ENCODE measurements at regions not wholly inside any gene's neighbourhood (a gene's known extent, or its start where the extent isn't known, plus 50 kb on each side); places are given as distances from the start of the nearest gene placed in this dataset.
A peak's percentile ranks its signal among the peaks of the same experiment; 100 is the strongest.

DNA sequence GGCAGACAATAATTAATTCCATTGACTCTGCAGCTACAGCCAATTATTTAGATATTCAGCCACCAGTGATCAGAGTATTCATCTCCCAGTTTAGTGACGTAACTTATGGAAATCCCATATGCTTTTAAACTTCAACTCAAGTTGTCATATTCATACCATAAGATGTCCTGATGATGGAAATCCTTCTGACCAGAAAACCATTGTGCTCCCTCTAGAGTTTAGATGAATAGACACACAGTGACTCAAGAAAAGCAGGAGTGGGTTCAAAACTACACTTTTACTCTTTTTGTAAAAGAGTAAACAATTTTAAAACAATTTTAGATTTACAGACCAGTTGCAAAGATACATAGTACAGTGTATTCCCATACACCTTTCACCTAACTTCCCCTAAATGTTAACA is 463.7 kb downstream of the KCNT2 start:
- Histone ChIP-seq H3K9me3 (no peaks in the 10 kb centered on the region), H3K4me1 (no peaks in the 10 kb centered on the region), H3K4me3 (ENCODE audit: low read depth, low read length) (no peak overlapping the region), H3K36me3 (ENCODE audit: control insufficient read depth, insufficient read depth, low read length) (no peaks in the 10 kb centered on the region), H3K27me3 (replicated peaks; ENCODE audit: control insufficient read depth, insufficient read depth, low read length) (no peaks in the 10 kb centered on the region)
- CTCF ChIA-PET: no interaction called here
- TF ChIP-seq, protein P1, sequence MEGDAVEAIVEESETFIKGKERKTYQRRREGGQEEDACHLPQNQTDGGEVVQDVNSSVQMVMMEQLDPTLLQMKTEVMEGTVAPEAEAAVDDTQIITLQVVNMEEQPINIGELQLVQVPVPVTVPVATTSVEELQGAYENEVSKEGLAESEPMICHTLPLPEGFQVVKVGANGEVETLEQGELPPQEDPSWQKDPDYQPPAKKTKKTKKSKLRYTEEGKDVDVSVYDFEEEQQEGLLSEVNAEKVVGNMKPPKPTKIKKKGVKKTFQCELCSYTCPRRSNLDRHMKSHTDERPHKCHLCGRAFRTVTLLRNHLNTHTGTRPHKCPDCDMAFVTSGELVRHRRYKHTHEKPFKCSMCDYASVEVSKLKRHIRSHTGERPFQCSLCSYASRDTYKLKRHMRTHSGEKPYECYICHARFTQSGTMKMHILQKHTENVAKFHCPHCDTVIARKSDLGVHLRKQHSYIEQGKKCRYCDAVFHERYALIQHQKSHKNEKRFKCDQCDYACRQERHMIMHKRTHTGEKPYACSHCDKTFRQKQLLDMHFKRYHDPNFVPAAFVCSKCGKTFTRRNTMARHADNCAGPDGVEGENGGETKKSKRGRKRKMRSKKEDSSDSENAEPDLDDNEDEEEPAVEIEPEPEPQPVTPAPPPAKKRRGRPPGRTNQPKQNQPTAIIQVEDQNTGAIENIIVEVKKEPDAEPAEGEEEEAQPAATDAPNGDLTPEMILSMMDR (IDR thresholded peaks at IDR 0.05; ENCODE audit: insufficient read depth in 1 of 2, low read depth in 1 of 2, low read length in 1 of 2, severe bottlenecking in 1 of 2, unreplicated experiment in 1 of 2): no peak
- DNase-seq: no peak
- H3K36me3 Mint-ChIP-seq (ENCODE audit: insufficient read depth, unreplicated experiment): no peaks in the 10 kb centered on the region
- no peak overlapping the region for H3K4me3 Mint-ChIP-seq (ENCODE audit: unreplicated experiment)
- H3K27ac Mint-ChIP-seq (ENCODE audit: unreplicated experiment): no peak overlapping the region
- H3K4me1 Mint-ChIP-seq (ENCODE audit: low read depth, unreplicated experiment): no peaks in the 10 kb centered on the region
- BruUV-seq (replicated peaks): no TSS peak
- H3K9me3 Mint-ChIP-seq (ENCODE audit: unreplicated experiment): no peaks in the 10 kb centered on the region
- no peaks in the 10 kb centered on the region for H3K27me3 Mint-ChIP-seq (ENCODE audit: insufficient read depth, unreplicated experiment)
- intact Hi-C loops (cut with micrococcal nuclease; ENCODE audit: unreplicated experiment): no loop called here
- POLR2A ChIA-PET: no interaction called here

DNA sequence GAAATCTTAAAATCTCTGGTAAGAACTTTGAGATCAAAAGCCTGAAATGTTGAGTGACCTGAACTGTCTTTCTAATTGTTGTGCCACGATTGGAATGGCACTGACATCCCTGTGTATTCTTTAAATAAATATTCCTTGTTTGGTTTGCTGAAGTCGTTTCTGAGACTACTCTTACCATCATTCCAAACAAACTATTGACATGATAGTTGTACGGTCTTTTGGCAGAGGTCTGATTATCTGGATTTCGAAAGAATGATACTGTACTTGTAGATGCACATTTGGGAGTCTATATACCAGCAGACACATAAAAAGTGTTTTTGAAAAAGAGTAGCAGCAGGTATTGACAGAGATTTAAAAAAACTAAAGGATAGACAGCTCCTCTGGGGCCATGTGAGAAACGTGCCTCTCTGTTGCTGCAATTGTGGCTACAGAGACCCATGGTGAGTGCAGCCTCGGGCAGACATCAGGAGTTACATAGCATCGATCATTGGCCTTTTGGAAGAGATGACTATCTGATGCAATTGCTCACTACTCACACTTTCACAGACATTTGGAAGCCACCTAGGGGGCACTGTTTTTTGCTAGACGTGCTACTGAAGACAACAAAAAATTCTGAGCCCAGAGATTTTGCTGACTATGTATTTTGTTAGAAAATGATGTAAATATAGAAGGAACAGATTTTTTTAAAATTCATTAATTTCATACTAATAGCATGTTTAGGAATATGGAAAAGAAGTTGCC is 464.5 kb downstream of the KCNT2 start:
- Histone ChIP-seq H3K4me3 (ENCODE audit: low read depth, low read length) (no peak overlapping the region), H3K4me1 (no peaks in the 10 kb centered on the region), H3K27me3 (replicated peaks; ENCODE audit: control insufficient read depth, insufficient read depth, low read length) (no peaks in the 10 kb centered on the region), H3K9me3 (no peaks in the 10 kb centered on the region), H3K36me3 (ENCODE audit: control insufficient read depth, insufficient read depth, low read length) (no peaks in the 10 kb centered on the region)
- peak in 1 of 2 experiments; percentile 1 for DNase-seq
- no peaks in the 10 kb centered on the region for H3K9me3 Mint-ChIP-seq (ENCODE audit: unreplicated experiment)
- H3K36me3 Mint-ChIP-seq (ENCODE audit: insufficient read depth, unreplicated experiment): no peaks in the 10 kb centered on the region
- H3K27me3 Mint-ChIP-seq (ENCODE audit: insufficient read depth, unreplicated experiment): no peaks in the 10 kb centered on the region
- intact Hi-C loops (cut with micrococcal nuclease; ENCODE audit: unreplicated experiment): no loop called here
- no peak overlapping the region for H3K27ac Mint-ChIP-seq (ENCODE audit: unreplicated experiment)
- no peaks in the 10 kb centered on the region for H3K4me1 Mint-ChIP-seq (ENCODE audit: low read depth, unreplicated experiment)
- CTCF ChIA-PET: no interaction called here
- TF ChIP-seq, protein P1 (IDR thresholded peaks at IDR 0.05; ENCODE audit: insufficient read depth in 1 of 2, low read depth in 1 of 2, low read length in 1 of 2, severe bottlenecking in 1 of 2, unreplicated experiment in 1 of 2): no peak
- no peak overlapping the region for H3K4me3 Mint-ChIP-seq (ENCODE audit: unreplicated experiment)
- POLR2A ChIA-PET: no interaction called here
- no TSS peak for BruUV-seq (replicated peaks)

DNA sequence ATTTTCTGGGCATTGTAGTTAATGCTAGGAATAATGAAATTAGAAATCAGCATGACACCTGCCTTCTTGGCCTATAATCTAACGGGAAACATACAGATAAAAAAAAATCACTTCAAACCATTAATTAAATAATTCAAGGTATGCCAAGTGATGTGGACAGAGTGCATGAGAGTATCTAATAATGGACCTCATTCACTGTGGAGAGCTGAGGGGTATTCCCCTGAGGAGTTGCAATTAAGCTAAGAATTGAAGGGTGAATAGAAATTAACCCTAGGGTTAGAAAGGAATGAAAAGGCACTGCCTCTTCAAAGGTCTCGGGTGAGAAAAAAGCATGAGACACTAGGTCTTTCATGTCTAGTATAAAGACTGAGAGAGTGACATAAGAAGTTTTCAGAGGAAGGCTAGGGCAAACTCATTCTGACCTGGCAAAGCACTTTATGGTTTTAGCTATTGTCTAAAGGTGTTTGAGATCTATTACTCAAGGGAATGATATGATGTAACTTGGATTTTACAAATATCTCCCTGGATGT is 466.1 kb downstream of the KCNT2 start:
- no TSS peak for BruUV-seq (replicated peaks)
- Mint-ChIP-seq H3K9me3 (ENCODE audit: unreplicated experiment) (no peaks in the 10 kb centered on the region), H3K36me3 (ENCODE audit: insufficient read depth, unreplicated experiment) (no peaks in the 10 kb centered on the region), H3K27ac (ENCODE audit: unreplicated experiment) (no peak overlapping the region), H3K4me3 (ENCODE audit: unreplicated experiment) (no peak overlapping the region), H3K27me3 (ENCODE audit: insufficient read depth, unreplicated experiment) (no peaks in the 10 kb centered on the region), H3K4me1 (ENCODE audit: low read depth, unreplicated experiment) (no peaks in the 10 kb centered on the region)
- ChIA-PET CTCF (no interaction called here), POLR2A (no interaction called here)
- intact Hi-C loops (cut with micrococcal nuclease; ENCODE audit: unreplicated experiment): no loop called here
- Histone ChIP-seq H3K9me3 (no peaks in the 10 kb centered on the region), H3K4me1 (no peaks in the 10 kb centered on the region), H3K4me3 (ENCODE audit: low read depth, low read length) (no peak overlapping the region), H3K27me3 (replicated peaks; ENCODE audit: control insufficient read depth, insufficient read depth, low read length) (no peaks in the 10 kb centered on the region), H3K36me3 (ENCODE audit: control insufficient read depth, insufficient read depth, low read length) (no peaks in the 10 kb centered on the region)
- TF ChIP-seq, protein P1 (IDR thresholded peaks at IDR 0.05; ENCODE audit: insufficient read depth in 1 of 2, low read depth in 1 of 2, low read length in 1 of 2, severe bottlenecking in 1 of 2, unreplicated experiment in 1 of 2): no peak
- DNase-seq: no peak
